NCI-H1417 treated with DMSO at 0.1 percent for 48 hours (cell line): ENCODE measurements at regions not wholly inside any gene's neighbourhood (a gene's known extent, or its start where the extent isn't known, plus 50 kb on each side); places are given as distances from the start of the nearest gene placed in this dataset.

Experiments used
- DNase-seq: peaks from one replicate; lab custom pipeline; 2025; lab: John Stamatoyannopoulos, UW

- no peak for DNase-seq
Measured at GRCh38 chr2:19490846-19491435, 132.5 kb upstream of the OSR1 start.

DNA sequence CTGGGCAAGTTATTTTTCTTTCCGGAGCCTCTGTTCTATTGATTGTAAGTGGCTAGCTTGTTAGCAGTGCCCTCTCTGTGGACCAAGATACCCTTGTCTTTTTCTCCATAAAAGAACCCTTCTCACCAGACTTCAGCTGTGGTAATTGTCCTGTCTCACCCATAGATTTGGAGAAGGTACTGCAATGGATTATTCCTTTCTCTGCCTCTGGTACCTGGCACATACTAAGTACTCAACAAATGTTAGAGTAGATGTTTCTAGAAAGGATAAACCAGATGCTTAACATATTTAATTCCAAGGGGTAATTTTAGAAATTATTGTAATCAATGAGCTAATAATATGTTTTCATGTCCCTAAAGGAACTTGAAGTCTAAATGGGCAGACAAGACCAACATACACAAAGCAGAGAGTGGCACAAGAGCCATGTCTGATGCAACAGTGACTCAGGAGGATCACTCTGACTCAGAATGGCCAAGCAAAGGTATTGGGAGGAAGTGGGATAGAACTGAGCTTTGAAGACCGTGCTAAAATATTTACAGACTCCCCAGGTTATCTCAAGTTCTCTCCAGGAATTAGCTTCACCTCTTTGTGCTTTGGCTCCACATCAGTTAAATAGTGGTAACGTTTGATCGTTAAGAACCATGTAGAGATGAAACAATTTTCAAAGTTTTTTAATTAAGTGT is 129.7 kb upstream of the OSR1 start:
- no peak for DNase-seq

DNA sequence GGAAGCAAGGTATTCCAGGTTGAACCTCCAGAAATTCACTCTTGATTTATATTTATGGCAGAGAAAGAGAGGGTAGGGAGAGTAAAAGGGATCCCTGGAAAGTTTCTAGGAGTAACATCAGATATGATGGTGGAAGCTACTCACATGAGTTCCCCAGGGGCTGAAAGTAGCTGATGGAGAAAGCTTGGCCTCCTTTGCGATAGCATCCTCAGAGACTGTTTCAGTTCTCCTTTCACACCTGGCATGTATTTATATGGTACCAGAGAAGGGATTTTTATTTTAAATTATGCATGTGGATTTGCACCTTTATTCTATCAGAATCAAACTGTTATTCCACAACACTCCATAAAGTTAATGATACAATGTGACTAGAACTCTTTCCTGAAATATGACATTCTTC is 126.3 kb upstream of the OSR1 start:
- DNase-seq, result no peak

GRCh38 chr2:19480673-19481072 is 122.2 kb upstream of the OSR1 start:
- no peak for DNase-seq

- DNase-seq, result no peak
Measured at GRCh38 chr2:19479666-19480065, 121.2 kb upstream of the OSR1 start.

- no peak for DNase-seq
Measured at GRCh38 chr2:19478409-19478808, 120.0 kb upstream of the OSR1 start.

DNA sequence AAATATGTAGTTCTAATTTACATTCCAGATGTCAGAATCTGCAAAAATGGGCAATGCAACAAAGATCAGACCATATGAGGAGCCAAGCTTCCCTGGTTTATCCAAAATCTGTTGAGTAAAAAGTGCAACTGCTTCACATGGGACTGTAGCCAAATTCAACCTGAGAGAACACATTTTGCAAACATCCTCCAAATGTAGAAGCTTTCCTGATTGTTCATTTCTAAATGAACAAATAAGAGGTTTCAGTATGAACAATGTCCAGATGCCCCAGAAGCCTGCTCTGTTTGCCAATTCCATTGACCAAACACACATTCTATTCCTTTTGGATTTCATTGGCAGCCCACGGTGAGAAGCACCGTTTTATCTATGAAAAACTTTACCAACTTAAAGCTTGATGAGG is 117.9 kb upstream of the OSR1 start:
- DNase-seq, result no peak

GRCh38 chr2:19474128-19474527 is 115.7 kb upstream of the OSR1 start:
- DNase-seq, result no peak

DNA sequence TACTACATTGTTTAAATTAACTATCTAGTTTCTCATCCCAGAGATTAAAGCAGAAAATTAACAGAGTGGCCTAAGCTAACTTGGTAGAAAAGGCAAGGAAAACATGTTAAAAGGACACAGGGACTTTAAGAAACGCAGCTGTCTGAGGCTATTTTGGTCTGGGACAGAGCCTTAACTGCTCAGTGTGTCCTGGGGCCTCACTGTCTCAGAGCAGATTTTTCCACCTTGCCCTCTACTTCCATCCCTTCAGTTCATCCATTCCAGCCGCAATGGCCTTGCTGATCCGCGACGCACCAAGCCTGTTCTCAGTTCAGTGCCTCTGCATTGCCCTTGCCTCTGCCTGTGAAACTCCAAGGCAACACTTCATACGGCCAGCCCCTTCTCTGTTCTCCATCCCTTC is 114.9 kb upstream of the OSR1 start:
- DNase-seq, result no peak

- no peak for DNase-seq
Measured at GRCh38 chr2:19472391-19472978, 114.1 kb upstream of the OSR1 start.

DNA sequence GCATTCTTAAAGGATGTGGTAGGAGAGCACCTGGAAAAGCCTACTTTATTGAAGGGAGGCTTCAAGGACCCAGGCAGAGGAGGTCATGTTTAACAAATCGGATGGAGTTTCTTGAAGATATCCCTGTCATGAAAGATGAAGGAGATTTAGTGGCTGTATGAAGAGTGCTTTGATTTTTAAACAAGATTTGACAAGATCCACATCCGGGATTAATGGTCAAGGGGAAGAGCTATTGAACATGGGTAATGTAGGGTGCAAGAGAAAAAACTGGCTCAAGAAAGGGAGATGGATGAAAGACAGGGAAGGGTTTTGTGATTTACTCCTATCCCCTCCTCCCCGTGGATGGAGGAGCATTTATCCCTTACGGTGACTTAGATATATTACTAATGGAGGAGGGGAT is 113.1 kb upstream of the OSR1 start:
- no peak for DNase-seq

DNA sequence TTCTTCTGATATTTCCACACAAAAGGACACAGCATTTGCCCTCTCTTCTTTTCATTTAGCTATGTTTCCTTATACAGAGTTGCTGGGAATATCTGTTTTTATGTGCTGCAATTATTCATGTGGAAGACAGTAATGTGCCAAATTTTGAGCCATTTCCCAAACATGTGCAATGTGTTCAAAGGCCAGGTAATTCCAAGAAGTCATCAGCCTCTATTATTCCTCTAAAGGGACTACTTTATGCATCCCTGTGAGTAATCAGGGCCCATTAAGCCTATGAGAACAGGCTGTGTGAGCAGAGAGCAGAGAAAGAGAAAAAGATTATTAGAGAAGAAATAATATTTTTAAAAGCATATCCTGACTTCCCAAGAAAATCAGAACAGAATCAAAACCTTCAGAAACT is 107.6 kb upstream of the OSR1 start:
- no peak for DNase-seq

GRCh38 chr2:19462256-19462645 is 103.8 kb upstream of the OSR1 start:
- no peak for DNase-seq

- no peak for DNase-seq
Measured at GRCh38 chr2:19461504-19462255, 103.3 kb upstream of the OSR1 start.

- DNase-seq, result no peak
Measured at GRCh38 chr2:19460761-19461160, 102.3 kb upstream of the OSR1 start.

DNA sequence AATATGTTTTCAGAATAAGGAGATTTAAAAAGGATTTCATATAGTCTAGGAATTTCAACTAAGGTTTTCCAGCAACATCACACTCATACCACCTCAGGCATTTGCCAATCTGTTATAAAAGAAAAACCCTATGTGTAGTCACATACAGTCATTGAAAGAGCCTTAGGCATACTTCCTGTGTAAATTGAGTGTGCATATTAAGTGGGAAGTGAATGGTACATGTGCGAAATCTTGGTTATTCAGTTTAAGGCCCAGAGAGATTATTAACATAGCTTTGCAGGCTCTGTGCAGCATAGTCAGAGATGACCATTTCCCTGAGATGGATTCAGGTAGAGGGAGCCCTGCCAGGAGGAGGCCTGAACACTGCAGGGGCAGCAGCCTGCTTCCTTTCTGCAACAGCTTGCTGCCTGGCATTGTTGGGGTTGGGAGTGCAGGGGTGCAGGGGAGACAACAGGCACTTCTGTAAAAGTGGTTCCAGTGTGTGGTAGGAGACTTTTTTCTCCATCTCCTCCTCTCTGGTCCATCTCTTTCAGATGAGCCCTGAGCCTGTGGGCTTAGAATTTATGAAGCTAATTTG is 100.1 kb upstream of the OSR1 start:
- DNase-seq, result no peak

DNA sequence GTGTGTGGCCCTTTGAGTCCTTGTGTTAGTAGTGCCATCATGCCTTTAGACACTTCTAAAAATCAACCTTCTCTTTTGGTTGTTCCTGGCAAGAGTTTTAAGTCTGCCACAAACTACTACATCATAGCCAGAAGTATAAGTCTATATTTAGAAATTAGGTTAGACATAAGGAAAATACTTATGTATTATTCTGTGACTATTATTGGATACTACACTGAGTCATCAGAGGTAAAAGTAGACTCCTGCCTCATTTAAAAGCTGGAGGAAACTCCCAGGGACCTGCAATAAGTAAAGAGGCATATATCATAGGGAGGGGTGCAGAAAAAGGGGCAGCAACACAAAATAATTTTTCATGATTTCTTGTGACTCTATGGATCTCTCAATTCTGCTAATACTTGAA is 99.4 kb upstream of the OSR1 start:
- no peak for DNase-seq

DNA sequence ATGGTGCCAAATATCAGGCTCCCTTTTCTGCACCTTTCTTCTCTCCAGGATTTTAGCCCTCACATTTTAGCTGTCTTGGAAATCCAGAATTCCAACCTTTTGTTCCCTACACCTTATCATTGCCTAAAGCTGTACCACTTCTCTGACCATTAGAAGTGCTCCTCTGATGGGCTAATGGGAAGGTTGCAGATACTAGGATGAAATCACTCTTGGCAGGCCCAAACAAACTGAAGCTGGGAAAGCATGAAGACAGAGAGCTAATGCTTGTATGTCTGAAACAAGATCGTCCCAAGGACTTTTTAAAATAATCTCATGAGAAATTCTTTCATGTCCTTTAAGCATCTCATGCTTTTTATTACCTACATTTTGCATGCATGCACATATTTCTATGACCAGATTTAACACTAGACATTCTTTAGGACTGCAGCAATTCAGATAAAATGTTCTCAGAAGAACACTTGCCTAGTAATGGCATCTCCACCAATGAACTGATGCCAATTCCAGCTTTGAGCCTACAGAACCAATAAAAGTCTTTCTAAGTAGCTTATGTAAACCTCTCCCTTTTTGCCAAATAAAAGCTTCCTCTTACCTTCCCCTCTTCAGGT is 98.4 kb upstream of the OSR1 start:
- no peak for DNase-seq

DNA sequence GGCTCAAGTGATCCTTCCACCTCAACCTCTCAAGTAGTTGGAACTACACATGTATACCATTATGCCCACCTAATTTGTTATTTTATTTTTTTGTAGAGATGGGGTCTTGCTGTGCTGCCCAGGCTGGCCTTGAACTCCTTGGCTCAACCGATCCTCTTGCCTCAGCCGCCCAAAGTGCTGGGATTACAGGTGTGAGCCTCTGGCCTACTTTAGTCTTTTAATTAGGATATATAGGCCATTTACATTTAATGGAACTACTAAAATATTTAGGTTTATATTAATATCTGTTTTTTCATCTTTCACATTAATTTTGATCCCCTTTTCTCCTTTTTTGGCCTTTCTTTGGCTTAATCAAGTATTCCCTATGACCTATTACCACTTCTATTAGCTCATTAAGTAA is 95.7 kb upstream of the OSR1 start:
- DNase-seq, result no peak

DNA sequence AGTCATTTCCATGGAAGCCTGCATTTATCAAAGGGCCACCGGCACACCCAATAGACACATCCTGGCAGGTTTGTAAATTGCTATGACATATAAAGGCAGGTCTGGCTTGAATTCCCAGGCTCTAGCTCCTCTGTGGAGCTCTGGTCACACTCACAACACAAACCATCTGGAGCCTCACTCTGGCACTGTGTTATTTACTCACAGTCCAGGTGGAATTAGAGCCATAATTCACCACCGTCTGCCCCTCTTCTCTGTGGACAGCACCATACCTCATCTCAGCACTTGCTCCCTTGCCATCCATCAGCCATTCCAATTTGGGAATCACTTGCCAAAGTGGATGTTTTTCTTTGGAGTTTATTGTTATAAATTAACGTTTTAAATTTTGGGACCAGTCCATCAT is 84.3 kb upstream of the OSR1 start:
- no peak for DNase-seq

- DNase-seq, result no peak
Measured at GRCh38 chr2:19439081-19439480, 80.7 kb upstream of the OSR1 start.

GRCh38 chr2:19435815-19436214 is 77.4 kb upstream of the OSR1 start:
- no peak for DNase-seq
